ENCODE measurements at regions not wholly inside any gene's neighbourhood (a gene's known extent, or its start where the extent isn't known, plus 50 kb on each side); places are given as distances from the start of the nearest gene placed in this dataset.

GRCh38 chr4:73681776-73682175, 58.6 kb upstream of the CXCL8 start (continued):
- TF ChIP-seq MTA3 (IDR thresholded peaks at IDR 0.05; ENCODE audit: borderline replicate concordance, low read length) (no peak), NR2F1 (conservative IDR thresholded peaks at IDR 0.05) (no peak), JUND (IDR thresholded peaks at IDR 0.05; ENCODE audit: low read depth, low read length) (no peak), SIX5 (IDR thresholded peaks at IDR 0.05; ENCODE audit: low read depth, low read length, severe bottlenecking) (no peak), TBL1XR1 (IDR thresholded peaks at IDR 0.05; ENCODE audit: low read depth, low read length) (no peak), GATAD2B (conservative IDR thresholded peaks at IDR 0.05; ENCODE audit: low read depth) (no peak)

- no TSS peak for BruUV-seq (replicated peaks)
- 0% methylated on average over 1 of the region's 1 CpG for WGBS (ENCODE audit: insufficient coverage, insufficient replicate concordance, low lambda C conversion rate, missing lambda C conversion rate)
- no peak overlapping the region for H3K27ac ChIP-seq (ENCODE audit: control insufficient read depth, insufficient read depth)
- H3K36me3 ChIP-seq (ENCODE audit: control insufficient read depth in 2 of 2, insufficient read depth in 2 of 2, low read length in 1 of 2): no peaks in the 10 kb centered on the region
- DNase-seq (ENCODE audit: low read depth, low spot score) (no peak), FAIRE-seq (no peak), ATAC-seq (no peak)
- H3K4me1 ChIP-seq (ENCODE audit: control insufficient read depth, insufficient read depth, low read length): no peaks in the 10 kb centered on the region
- H3K4me2 ChIP-seq (ENCODE audit: control insufficient read depth, insufficient read depth): no peak overlapping the region
- H3K4me3 ChIP-seq: no peak overlapping the region
- POLR2A ChIA-PET: interaction anchor here (0.6 kb wide), 1 partner anchor 23 kb away, joined by 4 read pairs; no protein-coding TSS in a partner anchor
- H3K9ac ChIP-seq (ENCODE audit: control insufficient read depth, insufficient read depth, low read length): no peak overlapping the region
- H2AFZ ChIP-seq (ENCODE audit: control insufficient read depth, low read depth, low read length): no peak overlapping the region
- H4K20me1 ChIP-seq (ENCODE audit: control insufficient read depth, insufficient read depth): no peaks in the 10 kb centered on the region
- CTCF ChIA-PET: interaction anchor here (0.7 to 1.7 kb wide), 5 partner anchors 9 to 236 kb away, joined by 3 to 4 read pairs (median 3); no protein-coding TSS in a partner anchor
- intact Hi-C loops (cut with micrococcal nuclease; ENCODE audit: unreplicated experiment) (no loop called here), in situ Hi-C loops (cut with MboI) (no loop called here)
- no peaks in the 10 kb centered on the region for H3K9me3 ChIP-seq (replicated peaks; ENCODE audit: control insufficient read depth, insufficient read depth, low read length)
- no peaks in the 10 kb centered on the region; a peak in 2 of 4 replicates for H3K27me3 ChIP-seq (replicated peaks in 1 of 2; ENCODE audit: control insufficient read depth in 2 of 2, insufficient read depth in 2 of 2, low read length in 1 of 2)
- no peak for TF ChIP-seq NR2C2 (IDR thresholded peaks at IDR 0.05; ENCODE audit: borderline replicate concordance, control insufficient read depth, insufficient read length, low read depth)
- TF ChIP-seq ZNF24 (IDR thresholded peaks at IDR 0.05): no peak
- TF ChIP-seq SRF (IDR thresholded peaks at IDR 0.05; ENCODE audit: low read depth in 2 of 2, low read length in 2 of 2): no peak
- TF ChIP-seq RB1 (IDR thresholded peaks at IDR 0.05; ENCODE audit: borderline replicate concordance): no peak
- TF ChIP-seq MTA2 (IDR thresholded peaks at IDR 0.05; ENCODE audit: low read depth): no peak
- TF ChIP-seq MYC (IDR thresholded peaks at IDR 0.05; ENCODE audit: insufficient read depth, insufficient read length, insufficient replicate concordance, low read length, severe bottlenecking): no peak
- no peak for TF ChIP-seq IKZF2 (IDR thresholded peaks at IDR 0.05)
- no peak for TF ChIP-seq MTA3 (IDR thresholded peaks at IDR 0.05; ENCODE audit: borderline replicate concordance, low read length)
- TF ChIP-seq SUZ12 (IDR thresholded peaks at IDR 0.05; ENCODE audit: unreplicated experiment): no peak
- no peak for TF ChIP-seq HDAC2 (IDR thresholded peaks at IDR 0.05)
- no peak for TF ChIP-seq KLF5 (IDR thresholded peaks at IDR 0.05; ENCODE audit: partially characterized antibody)
- TF ChIP-seq RCOR1 (conservative IDR thresholded peaks at IDR 0.05; ENCODE audit: low read depth, low read length): no peak
- no peak for TF ChIP-seq NKRF (conservative IDR thresholded peaks at IDR 0.05)
- no peak for TF ChIP-seq CREB1 (IDR thresholded peaks at IDR 0.05; ENCODE audit: low read depth)
- TF ChIP-seq EGR1 (IDR thresholded peaks at IDR 0.05; ENCODE audit: borderline replicate concordance in 1 of 2, low read depth in 2 of 2, low read length in 2 of 2): no peak
- SMC1A ChIA-PET (ENCODE audit: uncharacterized antibody, unreplicated experiment): interaction anchor here (0.6 to 1.6 kb wide), 4 partner anchors 8 to 35 kb away, joined by 3 to 4 read pairs (median 3); no protein-coding TSS in a partner anchor
- RAD21 ChIA-PET (ENCODE audit: unreplicated experiment): interaction anchor here (1.0 kb wide), 2 partner anchors 8 to 52 kb away, joined by 3 read pairs; no protein-coding TSS in a partner anchor
- H3K79me2 ChIP-seq (ENCODE audit: control insufficient read depth, insufficient read depth, low read length): no peaks in the 10 kb centered on the region
Measured at GRCh38 chr4:73682508-73682907, 57.9 kb upstream of the CXCL8 start.

Measured in GM12878 (cell line).